GM20431 (cell line): ENCODE measurements at regions not wholly inside any gene's neighbourhood (a gene's known extent, or its start where the extent isn't known, plus 50 kb on each side); places are given as distances from the start of the nearest gene placed in this dataset.

ENCODE experiments used
- in situ Hi-C: fragments of 300-500 bp; cut with MseI, MboI; formaldehyde crosslinking; loops from one replicate; pipeline ENCODE4 v1.15.0; 2020; ENCODE audit warnings: low sequenced_read_pairs; ENCODE audit not compliant: unreplicated experiment

DNA sequence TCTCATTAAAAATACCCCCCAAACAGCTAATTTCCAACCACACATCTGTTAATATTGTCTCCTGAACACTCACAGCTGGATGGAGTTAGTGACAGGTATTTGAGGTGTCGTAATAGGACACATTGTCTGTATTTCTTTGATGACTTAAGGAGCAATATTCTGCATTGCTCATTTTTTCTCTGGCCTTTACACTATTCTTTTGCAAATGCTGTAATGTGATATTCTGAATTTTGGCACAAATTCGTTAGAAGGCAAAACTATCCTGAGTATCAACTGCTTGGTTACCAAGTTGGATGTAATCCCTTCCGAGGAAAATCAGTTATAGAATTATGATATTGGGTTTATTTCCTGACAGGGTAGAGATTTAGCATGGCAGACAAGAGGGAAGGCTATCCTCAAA, 1030.2 kb downstream of the MCTP2 start:
- in situ Hi-C loops = loop anchor here (25.0 kb wide), 2 partner anchors 1101 to 1976 kb away; no protein-coding TSS in a partner anchor

DNA sequence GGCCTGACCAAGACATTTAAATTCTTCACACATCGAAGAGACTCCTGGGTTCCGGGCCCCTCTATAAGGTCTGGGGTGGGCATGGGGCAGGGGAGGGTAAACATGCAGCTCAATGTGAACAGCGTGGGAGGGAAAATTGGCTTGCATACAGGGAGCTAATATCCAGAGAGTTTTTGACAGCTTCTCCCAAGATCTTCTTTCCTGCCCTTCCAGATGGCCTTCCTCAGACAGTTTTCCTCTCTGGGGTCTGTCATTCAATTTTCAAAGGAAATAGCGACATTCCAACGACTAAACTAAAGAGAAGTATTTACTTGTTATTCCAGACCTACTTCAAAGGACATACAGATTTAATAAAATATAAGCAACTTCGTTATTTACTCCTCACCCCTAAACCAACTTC, 1030.6 kb downstream of the MCTP2 start:
- in situ Hi-C loops = loop anchor here (25.0 kb wide), 2 partner anchors 1100 to 1975 kb away; no protein-coding TSS in a partner anchor

DNA sequence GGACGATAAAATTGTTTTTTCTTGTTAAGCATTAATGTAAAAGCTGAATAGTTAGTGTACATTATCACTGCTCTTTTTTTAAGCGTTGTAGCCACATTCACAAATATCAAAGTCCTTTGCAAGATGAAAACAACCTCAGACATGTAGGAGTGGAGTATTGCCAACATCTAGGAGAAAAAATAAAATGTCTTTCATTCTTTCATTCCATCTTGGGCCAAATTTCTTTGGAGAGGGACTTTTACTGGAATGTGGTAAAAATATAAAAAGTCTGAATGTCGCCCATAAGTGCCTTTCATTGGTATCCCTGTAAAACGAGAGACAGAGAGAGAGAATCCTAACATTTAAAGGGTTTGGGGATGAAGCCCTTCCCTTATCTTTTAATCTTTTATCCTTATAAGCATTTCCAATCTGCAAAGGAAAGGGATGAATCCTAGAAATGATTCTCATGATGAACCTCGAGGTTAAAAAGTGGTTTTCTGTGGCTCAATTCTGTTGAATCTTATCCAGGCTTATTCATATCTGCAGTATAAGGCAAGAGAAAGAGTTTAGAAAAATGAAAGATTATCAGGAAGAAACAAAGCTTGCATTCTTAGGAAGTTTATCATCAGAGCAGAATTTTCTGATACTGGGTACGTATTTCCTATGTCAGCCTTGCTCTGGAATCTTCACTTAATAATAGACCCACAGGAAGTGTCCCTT, 1031.7 kb downstream of the MCTP2 start:
- in situ Hi-C loops = loop anchor here (25.0 kb wide), 2 partner anchors 1099 to 1974 kb away; no protein-coding TSS in a partner anchor

DNA sequence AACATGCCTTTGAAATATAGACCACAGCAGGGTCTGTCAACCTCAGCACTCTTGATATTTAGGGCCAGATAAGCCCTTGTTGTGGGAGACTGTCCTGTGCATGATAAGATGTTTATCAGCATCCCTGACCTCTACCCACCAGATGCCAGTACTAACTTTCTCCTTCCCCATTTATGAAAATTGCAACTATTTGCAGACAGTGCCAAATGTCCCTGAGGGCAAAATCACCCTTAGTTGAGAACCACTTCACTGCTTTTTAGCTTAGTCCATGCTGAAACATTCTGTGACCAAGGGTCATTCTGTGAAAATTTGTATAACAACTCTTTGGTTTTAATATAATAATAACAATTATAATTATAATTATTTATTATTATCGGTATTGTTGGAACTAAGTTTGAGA, 1032.4 kb downstream of the MCTP2 start:
- in situ Hi-C loops = loop anchor here (25.0 kb wide), 2 partner anchors 1099 to 1974 kb away; no protein-coding TSS in a partner anchor

DNA sequence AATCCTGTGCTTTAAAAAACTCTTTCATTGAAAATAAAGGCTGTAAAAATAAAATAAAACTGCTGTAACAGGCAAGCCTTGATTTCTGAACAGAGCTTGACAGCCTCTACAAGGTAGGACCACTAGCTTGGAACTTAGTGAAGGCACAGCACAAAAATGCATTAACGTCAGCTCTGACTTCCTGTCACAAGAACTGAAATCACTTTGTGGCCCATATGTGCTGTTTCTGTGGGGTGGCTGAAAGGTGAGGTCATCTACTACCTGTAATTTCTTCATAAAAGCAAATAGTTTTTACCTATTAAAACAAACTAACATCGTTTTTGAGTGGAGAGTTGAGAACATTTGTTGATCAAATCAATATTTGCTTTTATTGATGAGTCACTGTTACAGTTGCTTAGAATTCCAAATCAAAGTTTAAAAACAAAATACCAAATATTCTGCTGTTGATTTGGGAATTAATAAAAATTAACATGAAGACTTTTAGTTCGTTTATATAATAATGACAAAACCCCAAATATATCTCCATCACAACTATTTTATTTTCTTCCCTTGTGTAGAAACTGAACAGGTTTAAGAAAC, 1034.1 kb downstream of the MCTP2 start:
- in situ Hi-C loops = loop anchor here (25.0 kb wide), 2 partner anchors 1097 to 1972 kb away; no protein-coding TSS in a partner anchor

DNA sequence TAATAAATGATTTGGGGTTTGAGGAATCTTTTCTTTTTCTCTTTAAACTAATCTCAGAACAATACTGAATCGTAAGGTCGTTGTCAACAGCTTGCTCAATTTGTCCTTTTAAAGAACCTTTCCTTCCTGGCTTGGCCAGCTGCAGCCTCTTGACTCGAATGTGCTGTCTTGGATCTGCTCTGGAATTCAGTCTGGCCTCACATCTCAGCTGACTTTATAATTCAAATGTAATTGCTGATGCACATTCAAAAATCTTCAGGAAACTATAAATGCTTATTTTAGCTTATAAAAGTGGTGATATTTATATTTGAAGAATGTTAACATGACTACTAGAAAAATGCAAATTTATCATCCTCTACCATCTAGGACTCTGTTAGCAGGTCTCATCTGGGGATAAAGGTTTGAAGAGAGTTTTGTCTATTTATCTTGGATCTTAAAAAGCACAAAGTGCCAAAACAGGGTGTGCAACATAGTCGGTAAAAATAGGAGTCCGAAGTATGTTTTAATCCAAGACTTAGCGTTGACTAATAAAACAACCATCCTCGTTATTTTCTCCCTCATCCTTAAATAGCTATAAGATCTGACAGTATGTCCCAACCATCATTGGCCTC, 1035.2 kb downstream of the MCTP2 start:
- in situ Hi-C loops = loop anchor here (25.0 kb wide), 2 partner anchors 1096 to 1971 kb away; no protein-coding TSS in a partner anchor

DNA sequence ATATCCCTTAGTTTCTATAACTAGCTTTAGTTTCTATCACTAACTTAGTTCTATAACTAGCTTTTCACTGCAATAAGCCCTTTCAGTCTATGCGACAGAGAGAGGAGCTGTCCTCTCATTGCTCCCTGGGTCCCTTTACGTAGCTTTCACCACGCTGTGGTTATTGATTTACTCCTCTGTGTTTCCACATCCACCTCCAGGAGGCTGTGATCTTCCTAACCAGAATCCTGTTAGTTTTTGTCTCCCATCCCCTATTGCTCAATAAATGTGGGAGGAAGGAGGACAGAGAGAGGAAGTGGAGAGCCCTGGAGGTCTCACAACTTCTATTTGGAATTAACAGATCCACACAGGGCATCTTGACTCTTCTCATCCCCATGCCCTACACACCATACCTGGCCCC, 1036.1 kb downstream of the MCTP2 start:
- in situ Hi-C loops = loop anchor here (25.0 kb wide), 2 partner anchors 1095 to 1970 kb away; no protein-coding TSS in a partner anchor

DNA sequence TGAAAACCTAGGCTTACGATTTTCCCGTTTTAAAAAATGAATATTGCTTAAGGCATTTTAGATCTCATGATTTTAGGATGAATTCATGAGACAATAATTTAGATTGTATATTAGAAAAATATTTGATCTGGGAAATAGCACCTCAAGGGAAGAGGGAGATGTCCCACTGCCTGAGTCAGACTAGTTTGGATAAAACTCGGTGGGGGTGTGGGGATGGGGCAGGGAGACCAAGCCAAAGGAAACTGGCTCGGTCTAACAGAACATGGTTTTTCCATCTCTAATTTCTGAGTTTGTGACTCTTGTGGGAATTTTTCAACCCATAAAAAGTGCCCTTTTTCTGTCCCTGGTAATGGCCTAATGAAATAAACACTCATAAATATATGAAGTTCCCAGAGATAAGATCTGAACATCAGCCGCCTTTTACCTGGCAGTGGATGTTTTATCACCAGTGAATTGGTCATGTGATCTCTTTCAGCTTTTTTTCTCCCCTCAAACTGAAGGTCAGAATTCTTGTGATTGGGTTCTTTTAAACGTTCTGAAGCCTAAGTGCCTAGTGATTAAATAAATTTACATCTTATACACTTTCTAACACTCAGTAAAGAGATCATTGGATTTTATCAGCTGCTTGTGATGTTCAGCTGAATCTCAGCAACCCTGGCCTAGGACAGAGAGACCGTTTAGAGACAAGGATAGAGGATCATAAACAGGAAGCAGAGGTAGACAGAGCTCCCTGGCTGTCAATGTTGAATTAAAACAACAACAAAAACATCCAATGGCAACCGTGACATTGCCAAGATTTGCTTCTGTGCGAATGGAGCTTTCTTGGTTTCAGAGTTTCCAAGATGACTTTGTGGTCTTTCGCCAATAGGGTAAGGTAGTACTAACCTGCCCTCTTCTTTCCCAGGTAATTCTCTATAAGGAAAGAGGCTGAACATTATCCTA, 1038.2 kb downstream of the MCTP2 start:
- in situ Hi-C loops = loop anchor here (25.0 kb wide), 2 partner anchors 1093 to 1968 kb away; no protein-coding TSS in a partner anchor

DNA sequence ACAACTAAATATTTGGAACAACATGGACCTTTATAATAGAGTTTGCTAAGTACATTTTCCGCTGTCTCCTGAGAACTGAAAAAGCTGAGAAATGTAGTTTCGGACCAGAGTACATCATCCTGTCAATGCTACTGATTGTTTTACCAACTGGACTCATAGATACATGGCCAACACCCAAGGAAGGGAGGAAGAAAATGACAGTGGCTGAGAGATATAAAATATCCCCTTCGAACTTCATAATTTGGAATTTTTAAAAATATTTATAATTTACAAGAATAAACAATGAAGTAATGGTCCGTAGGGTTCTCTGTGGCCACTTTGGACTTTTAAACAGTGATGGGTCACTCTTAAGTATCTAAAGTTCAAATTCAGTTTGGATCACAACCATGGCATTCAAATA, 1042.7 kb downstream of the MCTP2 start:
- in situ Hi-C loops = loop anchor here (25.0 kb wide), 2 partner anchors 1088 to 1963 kb away; no protein-coding TSS in a partner anchor

DNA sequence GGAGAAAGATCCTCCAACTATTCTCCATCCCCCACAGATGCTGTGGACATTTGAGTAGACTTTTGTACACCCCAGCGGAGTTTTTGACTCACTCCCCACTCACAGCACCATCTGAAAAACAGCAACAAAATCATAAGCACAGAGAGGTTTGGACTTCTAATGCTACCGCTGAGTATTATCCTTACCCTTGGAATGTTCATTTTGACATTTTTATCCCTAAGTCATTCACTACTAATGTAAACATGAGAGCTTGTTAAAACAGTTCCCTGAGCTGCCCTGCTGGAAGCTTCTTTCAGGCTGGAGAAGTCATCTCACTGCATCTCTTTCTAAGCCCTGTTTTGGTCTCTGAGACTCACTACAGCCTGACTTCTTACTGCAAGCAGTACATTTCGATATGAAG, 1045.9 kb downstream of the MCTP2 start:
- in situ Hi-C loops = no loop called here

DNA sequence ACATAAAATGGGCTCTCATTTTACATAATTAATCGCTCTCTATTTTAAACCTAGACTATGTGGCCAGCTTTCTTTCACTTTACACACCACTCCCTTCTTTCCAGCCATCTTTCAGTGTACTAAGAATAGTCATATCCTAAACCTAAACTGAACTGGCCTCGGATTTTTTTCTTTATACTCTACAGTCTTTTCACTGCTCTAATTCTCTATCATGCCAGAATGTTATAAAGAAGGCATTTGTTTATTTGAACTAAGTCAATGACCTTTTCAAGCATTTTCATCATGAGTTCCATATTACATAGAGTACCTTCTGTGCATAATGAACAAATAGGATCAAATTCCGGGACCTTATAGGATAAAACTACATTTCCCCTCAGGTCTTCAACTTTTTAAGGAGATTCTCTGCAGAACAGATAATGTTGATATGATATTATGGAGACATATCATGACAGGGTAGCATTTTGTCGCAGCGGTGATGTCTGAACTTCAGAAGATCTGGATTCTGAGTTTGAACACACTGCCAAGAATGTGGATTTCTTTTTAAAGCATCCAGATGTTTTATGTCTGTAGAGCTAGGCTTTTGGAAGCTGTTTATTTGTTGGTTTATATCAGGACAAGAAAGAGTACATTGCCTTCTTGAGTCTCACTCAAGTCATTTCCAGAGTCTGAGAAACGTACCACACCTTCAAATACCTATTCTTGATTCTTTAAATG, 1047.3 kb downstream of the MCTP2 start:
- in situ Hi-C loops = no loop called here

DNA sequence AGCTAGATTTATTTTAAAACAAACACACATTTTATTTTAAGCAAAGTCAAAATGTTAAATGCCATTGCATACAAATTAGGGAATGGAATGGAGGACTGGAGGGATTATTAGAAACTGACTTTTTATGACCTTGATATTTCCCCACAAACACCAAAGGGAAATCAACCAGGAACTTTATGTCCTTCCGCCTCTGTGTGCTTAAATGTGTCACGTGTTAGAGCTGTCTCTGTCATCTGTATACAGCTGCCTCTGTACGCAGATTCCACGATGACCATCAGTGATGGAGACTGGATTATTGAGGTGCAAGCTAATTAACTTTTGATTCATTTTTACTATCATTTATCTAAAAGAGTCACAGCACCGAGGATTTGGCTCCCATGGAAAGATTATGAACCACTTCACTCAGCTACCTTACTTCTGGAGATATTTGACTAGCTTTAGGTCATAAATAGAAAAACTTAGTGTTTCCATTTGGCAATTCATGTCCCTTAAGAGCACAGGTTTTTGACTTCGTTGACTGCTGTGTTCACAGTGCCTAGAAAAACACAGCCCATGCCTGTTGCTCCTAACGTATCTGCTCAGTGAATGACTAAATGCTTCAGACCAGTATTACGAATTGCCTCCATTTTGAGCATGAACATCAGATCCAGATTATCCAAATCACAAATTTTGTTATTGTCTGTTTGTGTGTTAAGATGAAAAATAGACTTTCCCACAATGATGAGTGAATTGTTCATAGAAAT, 1048.1 kb downstream of the MCTP2 start:
- in situ Hi-C loops = no loop called here

DNA sequence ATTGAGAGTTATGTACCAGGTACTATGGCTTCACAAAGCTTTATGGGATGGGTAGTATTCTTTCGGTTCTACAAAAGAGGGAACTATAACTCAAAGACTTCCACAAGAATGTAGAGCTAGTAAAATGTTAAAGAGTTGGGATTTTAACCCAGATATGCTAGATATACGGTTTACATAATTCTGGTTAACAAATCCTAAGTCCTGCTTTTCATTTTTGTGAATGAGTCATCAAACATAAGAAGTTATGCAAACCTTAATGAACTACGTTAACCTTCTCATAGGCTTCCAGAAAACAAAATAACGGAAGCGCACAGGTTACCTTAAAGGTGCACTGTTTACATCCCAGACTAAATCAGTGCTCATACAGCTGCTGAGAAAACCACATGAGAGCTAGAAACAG, 1049.3 kb downstream of the MCTP2 start:
- in situ Hi-C loops = no loop called here

DNA sequence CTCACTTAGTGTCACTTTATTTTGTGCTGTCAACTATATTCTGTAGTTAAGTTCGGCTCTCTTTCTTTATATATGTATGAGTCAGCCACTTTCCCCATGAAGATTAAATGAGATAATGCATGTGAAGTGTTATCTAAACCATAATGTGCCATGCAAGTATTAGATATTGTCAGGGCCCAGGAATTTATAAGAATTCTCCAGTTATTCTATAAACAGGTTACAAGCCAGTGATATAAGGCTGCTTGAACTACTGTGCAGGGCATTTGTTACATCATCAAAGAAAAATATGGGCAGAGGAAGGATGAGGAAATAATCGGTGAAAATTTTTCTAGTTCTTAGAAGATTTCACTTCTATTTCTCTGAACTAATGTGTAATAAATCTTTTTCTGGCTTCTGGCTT, 1049.0 kb upstream of the NR2F2 start:
- in situ Hi-C loops = no loop called here

DNA sequence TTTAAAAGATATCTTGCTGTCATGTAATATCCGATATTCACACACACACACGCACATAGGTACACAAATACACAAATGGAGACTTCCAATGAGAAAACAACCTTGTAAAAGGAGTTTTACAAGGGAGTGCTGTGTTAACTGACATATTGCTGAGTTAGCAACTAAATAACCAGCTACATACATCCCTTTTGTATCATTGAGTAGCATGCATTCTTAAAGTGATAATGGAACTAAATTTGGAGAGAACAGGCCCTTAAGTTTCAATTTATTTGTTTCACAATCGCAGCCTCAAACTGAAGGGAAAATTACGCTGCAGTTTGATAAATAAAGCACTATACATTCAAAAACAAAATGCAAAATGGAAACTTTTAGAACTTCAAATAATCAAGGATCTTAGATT, 1046.0 kb upstream of the NR2F2 start:
- in situ Hi-C loops = no loop called here

DNA sequence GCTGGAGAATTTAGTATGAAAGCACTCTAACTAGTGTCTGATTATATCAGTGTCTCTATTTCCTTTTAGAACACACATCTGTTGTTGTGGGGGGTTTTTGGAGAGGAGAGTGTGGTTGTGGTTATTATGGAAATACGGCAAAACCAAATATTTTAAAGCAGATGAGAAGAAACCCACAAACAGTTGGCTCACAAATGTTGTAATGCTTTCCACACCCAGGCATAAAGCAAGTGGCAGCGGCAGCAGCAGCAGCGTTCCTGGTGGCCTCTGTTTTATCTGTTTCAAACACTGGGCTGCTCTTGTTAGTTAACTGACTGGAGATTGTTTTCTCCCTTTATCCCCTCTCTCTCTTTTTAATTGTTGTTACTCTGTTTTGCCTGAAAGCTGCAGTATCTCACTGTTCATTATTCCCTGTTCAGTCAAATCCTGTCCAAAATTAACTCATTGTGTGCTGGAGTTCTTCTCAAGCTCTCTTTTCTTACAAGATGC, 1045.5 kb upstream of the NR2F2 start:
- in situ Hi-C loops = no loop called here

DNA sequence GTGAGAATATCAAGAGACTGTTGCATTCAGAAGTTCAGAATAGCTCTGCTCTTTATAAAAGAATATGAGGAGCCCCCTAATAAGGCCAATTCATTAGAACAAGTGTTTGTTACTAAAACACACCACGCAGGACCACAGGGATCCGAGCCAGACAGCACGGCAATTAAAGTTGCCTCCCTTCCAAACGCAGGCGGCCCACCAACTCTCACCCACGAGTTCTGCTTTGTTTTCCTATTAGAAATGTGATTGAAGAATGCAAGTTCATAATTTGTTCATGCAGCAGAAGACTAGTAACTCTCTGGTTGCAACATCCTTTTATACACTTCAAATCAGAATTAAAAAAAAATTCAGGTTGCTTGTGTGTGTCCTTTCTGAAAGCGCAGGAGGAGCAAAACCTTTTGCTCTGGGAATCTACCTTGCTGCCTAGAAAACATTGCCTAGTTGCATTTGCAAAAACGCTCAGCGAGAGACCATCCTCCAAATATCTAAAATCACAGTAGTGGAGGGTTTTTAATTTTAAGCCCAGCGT, 1044.1 kb upstream of the NR2F2 start:
- in situ Hi-C loops = no loop called here

DNA sequence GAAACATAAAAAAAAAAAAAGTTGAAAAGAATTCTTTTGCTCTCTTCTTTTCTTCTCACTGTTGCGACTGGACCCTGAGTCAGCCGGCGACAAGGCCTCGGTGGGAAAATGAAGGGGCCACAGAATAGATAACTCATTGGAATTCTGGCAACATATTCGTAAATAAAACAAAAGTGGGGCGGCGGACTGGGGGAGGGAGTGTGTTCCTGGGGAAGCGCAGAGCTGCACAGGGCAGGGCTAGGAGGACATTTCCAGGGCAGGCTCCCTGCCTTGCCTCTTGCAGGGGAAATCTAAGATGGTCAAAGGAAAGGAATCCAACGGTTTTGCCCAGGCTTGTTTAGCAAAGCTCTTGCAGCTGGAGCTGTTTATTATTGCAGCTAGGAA, 1042.8 kb upstream of the NR2F2 start:
- in situ Hi-C loops = no loop called here
